GM12892 (cell line): ENCODE measurements at regions not wholly inside any gene's neighbourhood (a gene's known extent, or its start where the extent isn't known, plus 50 kb on each side); places are given as distances from the start of the nearest gene placed in this dataset.
"Not testable (repeated sequence)": the region's sequence is repeated elsewhere in the genome, so short reads cannot be mapped to it uniquely, and the experiment has no call there.

Experiments
- DNase-seq: peaks from one replicate; pipeline ENCODE4 v3.0.0; 2011; ENCODE audit not compliant: insufficient read length
- FAIRE-seq: peaks from 2 replicates; lab custom pipeline; 2011; peaks lifted over from hg19 to GRCh38; lab: Jason Lieb, UNC
- POLR2A ChIP-seq: IDR thresholded peaks from 2 replicates; pipeline ENCODE4 v1.6.1; 2011; ENCODE audit warnings: low read depth, low read length, control low read depth
- POLR2AphosphoS5 ChIP-seq: IDR thresholded peaks from 2 replicates; pipeline ENCODE4 v1.6.1; 2011; ENCODE audit warnings: low read depth, low read length, control low read depth
- TAF1 ChIP-seq: IDR thresholded peaks from 2 replicates; pipeline ENCODE4 v1.6.1; 2011; ENCODE audit warnings: low read depth, mild to moderate bottlenecking, control low read depth, low read length, borderline replicate concordance

DNA sequence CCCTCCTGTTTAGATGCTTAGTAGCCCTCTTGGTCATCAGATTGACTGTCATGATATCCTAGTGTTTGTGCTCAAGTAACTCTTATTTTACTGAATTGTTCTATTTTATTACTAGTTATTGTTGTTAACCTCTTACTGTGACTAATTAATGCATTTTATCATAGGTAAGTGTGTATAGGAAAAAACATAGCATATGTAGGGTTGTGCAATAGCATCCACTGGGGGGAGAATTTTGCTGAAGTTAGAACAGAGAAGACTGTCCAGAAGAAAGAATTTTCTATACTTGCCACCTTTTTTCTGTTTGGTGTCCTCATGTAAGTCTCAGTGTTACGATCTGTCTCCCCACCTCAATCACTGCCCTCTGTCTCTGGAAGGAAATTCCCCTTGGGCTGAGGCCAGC is 177.4 kb downstream of the RPIA start:
- DNase-seq (no peak), FAIRE-seq (no peak)
- TF ChIP-seq TAF1 (no peak), POLR2A (no peak), POLR2AphosphoS5 (no peak)

DNA sequence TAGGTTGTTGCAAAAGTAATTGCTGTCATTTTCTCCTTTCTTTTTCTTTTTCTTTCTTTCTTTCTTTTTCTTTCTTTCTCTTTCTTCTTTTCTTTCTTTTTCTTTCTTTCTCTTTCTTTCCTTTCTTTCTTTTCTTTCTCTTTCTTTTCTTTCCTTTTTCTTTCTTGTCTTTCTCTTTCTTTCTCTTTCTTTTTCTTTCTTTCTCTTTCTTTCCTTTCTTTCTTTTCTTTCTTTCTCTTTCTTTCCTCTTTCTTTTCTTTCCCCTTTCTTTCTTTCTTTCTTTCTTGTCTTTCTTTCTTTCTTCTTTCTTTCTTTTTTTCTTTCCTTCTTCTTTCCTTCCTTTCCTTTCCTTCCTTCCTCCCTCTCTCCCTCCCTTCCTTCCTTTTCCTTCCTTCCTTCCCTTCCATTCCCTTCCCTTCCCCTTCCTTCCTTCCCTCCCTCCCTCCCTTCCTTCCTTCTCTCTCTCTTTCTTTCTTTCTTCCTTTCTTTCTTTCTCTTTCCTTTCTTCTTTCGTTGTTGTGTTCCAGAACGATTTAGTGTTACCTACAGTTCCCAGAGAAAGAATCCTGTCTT is 178.9 kb downstream of the RPIA start:
- FAIRE-seq (no peak), DNase-seq (no peak)
- no peak for TF ChIP-seq POLR2AphosphoS5
- TF ChIP-seq TAF1 = no peak
- TF ChIP-seq POLR2A = no peak

DNA sequence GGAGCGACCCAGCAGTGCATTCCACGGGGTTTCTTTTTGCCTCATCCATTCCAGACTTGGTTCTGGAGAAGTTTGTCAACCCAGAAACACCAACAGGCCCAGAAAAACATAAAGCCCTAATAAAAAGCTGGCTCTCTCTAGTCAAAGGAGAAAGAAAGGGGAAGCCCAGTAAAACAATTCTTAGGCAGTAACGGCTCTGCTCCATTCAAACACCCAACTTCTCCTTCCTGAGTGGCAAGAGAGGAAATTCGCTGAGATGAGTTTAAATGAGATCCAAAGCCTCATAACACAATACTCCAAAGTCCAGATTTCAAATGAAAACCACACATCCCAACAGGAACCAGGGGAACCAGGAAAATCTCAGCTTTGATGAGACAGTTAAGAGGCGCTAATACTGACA is 179.9 kb downstream of the RPIA start:
- DNase-seq (no peak), FAIRE-seq (no peak)
- TF ChIP-seq POLR2A (no peak), TAF1 (no peak), POLR2AphosphoS5 (no peak)

DNA sequence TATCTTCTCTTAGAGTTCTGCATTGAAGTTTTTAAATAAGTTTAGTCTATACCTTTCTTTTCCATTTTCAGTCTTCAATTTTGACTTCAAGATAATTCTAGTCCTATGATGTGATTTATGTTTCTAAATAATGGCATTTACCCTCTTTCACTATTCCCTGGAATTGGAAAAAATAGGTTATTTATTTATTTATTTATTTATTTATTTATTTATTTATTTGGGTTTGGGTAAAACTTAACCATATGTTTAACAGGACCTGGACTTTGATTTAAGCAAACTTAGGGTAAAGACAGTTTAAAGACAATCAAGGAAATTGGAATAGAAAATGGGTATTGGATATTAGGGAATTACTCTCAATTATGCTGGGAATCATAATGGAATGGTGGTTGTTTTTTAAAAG is 182.1 kb downstream of the RPIA start:
- DNase-seq = no peak
- no peak for FAIRE-seq
- TF ChIP-seq POLR2A (no peak), TAF1 (no peak), POLR2AphosphoS5 (no peak)

DNA sequence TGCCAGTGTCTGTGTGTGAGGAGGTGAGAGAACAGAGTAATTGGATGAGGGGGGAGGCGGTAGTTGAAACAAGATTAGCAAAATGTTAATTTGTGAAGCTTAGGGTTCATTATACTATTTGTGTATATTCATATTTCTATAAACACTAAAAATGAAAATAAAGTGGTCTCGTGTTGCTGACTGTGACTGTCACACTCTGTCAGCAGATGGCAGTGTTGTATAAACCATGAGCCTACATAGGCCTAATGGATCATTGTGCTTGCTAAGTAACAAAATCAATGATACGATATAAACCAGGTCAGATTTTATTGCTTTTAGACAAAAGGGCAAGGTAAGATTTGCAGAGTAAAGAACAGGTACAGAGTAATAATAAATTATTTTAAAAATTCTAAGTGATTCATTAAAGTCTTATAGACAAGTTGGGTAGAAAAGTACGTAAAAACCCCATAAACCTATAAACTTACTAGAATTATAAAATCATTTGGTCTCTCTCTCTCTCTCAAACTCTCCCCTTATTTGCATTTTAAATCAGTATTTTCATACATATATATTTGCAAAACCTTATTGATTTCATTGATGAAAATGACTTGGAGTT is 182.7 kb downstream of the RPIA start:
- FAIRE-seq (no peak), DNase-seq (no peak)

DNA sequence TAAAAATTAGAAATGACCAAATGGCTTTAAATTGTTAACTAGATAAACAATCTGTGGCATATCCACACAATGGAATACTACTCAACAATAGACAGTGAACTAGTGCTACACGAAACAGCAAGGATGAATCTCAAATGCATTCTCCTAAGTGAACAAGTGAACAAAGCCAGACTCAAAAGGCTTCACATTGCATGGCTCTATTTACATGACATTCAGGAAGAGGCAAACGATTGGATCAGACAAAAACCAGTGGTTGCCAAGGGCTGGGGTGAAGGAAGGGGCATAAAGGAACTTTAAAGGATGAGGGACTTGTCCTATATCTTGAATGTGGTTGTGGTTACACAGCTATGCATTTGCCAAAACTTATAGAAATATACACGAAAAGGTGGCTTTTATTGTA is 184.3 kb downstream of the RPIA start:
- DNase-seq = no peak

More for the DNA sequence above, 182.7 kb downstream of the RPIA start:
- TF ChIP-seq POLR2AphosphoS5 (no peak), TAF1 (no peak), POLR2A (no peak)

DNA sequence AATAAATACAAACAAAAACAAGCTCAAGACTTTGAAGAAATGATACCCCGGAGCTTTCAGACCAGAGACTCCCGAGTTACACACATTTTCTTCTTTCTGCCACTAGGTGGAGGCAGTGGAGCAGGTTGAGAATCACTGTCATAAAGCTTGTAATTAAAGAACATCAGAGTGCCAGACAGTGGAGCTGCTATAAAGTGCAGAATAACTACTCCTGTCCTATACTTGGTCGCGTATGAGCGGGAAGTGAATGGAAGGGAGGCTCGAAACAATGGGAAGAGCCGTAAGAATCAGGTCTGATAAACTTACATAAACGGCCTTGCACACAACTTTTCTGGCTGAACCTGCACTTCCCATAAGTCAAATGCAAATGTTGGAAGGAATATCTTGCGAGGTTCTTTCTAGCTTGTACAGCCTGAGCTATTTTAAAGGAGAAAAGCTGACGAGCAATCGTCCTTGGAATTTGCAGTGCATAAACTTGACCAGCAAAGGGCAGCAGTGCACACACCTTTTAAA is 189.0 kb downstream of the RPIA start:
- FAIRE-seq = no peak
- DNase-seq = no peak
- no peak for TF ChIP-seq TAF1
- TF ChIP-seq POLR2A = no peak
- no peak for TF ChIP-seq POLR2AphosphoS5

More for the DNA sequence above, 184.3 kb downstream of the RPIA start:
- FAIRE-seq = no peak
- no peak for TF ChIP-seq TAF1
- no peak for TF ChIP-seq POLR2A
- TF ChIP-seq POLR2AphosphoS5 = no peak

DNA sequence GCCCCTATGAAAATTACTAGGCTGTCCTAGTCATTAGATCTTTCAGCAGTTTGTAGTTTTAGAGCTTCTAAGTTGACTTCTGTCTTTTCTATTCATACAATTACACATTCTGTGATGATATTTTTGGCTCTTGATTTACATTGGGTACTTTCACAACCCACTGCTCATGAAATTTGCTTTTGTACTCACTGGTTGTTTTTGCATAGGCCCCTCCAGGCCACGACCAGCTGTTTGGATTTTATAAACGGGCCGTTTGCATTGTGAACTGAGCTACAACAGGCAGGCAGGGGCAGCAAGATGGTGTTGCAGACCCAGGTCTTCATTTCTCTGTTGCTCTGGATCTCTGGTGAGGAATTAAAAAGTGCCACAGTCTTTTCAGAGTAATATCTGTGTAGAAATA is 193.8 kb downstream of the RPIA start:
- DNase-seq (no peak), FAIRE-seq (no peak)
- no peak for TF ChIP-seq POLR2AphosphoS5
- TF ChIP-seq TAF1 = no peak
- TF ChIP-seq POLR2A = no peak

DNA sequence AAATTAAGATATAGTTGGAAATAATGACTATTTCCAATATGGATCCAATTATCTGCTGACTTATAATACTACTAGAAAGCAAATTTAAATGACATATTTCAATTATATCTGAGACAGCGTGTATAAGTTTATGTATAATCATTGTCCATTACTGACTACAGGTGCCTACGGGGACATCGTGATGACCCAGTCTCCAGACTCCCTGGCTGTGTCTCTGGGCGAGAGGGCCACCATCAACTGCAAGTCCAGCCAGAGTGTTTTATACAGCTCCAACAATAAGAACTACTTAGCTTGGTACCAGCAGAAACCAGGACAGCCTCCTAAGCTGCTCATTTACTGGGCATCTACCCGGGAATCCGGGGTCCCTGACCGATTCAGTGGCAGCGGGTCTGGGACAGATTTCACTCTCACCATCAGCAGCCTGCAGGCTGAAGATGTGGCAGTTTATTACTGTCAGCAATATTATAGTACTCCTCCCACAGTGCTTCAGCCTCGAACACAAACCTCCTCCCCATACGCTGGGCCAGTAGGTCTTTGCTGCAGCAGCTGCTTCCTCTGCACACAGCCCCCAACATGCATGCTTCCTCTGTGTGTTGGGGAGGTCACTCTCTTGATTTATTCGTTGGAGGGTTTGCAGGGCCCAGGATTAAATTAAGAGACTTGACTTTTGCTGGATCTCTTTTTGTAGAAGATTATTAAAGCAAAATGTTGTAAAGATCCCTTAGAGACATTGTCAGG is 194.4 kb downstream of the RPIA start:
- no peak for DNase-seq
- FAIRE-seq = no peak

DNA sequence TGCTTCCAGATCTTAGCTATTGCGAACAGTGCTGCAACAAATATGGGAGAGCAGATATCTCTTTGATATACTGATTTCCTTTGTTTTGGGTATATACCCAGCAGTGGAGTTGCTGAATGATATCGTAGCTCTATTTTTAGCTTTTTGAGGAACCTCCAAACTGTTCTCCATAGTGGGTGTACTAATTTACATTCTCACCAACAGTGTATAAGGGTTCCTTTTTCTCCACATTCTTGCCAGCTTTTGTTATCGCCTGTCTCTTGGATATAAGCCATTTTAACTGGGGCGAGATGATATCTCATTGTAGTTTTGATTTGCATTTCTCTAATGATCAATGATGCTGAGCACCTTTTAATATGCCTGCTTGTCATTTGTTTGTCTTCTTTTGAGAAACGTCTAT is 196.0 kb downstream of the RPIA start:
- FAIRE-seq, DNase-seq: not testable (repeated sequence)

More for the DNA sequence above, 194.4 kb downstream of the RPIA start:
- no peak for TF ChIP-seq POLR2AphosphoS5
- TF ChIP-seq POLR2A = no peak
- TF ChIP-seq TAF1 = no peak

DNA sequence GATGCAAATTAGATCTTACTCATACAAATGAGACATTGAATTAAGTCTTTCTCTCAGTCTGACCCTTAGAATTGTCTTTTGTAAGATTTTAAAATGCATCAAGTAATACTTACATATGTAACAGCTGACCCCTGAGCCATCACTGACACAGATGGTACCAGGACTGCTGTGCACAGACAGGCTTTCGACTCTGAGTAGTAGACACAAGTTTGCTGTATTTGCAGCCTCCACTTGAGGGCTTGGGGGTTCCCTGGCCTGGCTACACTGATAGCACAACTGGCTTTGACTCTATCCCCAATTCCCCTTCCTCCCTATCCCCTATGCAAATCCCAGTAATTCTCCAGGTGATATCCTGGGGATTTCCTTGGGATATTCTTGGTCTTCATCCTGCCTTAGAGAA is 200.7 kb downstream of the RPIA start:
- FAIRE-seq = no peak
- TF ChIP-seq POLR2A = no peak
- TF ChIP-seq TAF1 = no peak

DNA sequence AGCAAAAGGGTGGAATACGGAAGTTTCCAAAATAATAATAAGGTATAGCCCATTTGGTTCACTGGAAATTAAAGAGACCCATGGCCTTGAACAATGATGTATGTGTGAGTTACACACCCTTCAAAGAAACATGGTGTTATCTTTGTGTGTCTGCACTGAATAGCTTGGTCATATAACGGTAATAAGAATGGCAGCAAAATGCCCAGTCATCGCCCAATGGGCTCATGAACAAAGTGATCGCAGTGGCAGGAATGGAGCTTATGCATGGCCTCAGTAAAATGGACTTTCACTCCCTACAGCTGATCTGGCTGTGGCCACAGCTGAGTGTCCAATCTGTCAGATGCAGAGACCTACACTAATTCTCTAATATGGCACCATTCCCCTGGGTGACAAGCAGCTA is 201.3 kb downstream of the RPIA start:
- DNase-seq (no peak), FAIRE-seq (no peak)
- TF ChIP-seq POLR2A (no peak), TAF1 (no peak), POLR2AphosphoS5 (no peak)

More for the DNA sequence above, 200.7 kb downstream of the RPIA start:
- DNase-seq = no peak
